ENCODE measurements at regions not wholly inside any gene's neighbourhood (a gene's known extent, or its start where the extent isn't known, plus 50 kb on each side); places are given as distances from the start of the nearest gene placed in this dataset.

- Histone ChIP-seq H3K4me3 (ENCODE audit: low read depth in 1 of 3, low read length in 3 of 3) (no peak overlapping the region), H3K27me3 (ENCODE audit: control insufficient read depth in 4 of 4, insufficient read depth in 4 of 4, low read length in 3 of 4) (no peaks in the 10 kb centered on the region), H3K4me1 (ENCODE audit: control insufficient read depth in 4 of 4, insufficient read depth in 4 of 4, low read length in 3 of 4) (no peaks in the 10 kb centered on the region), H3K27ac (ENCODE audit: low read depth in 1 of 2, low read length in 2 of 2) (no peak overlapping the region), H3K9ac (ENCODE audit: low read depth in 1 of 2, low read length in 2 of 2) (no peak overlapping the region), H3K36me3 (ENCODE audit: control insufficient read depth in 4 of 4, insufficient read depth in 3 of 4, low read depth in 1 of 4, low read length in 3 of 4) (no peaks in the 10 kb centered on the region), H3K9me3 (ENCODE audit: control insufficient read depth in 4 of 4, low read length in 3 of 4) (no peaks in the 10 kb centered on the region)
- DNase-seq (ENCODE audit: low spot score), result no peak
- no peak for TF ChIP-seq FOXA1 (IDR thresholded peaks at IDR 0.05)
- TF ChIP-seq ATF3 (IDR thresholded peaks at IDR 0.05), result no peak
- no peak for TF ChIP-seq CTCF (IDR thresholded peaks at IDR 0.05; ENCODE audit: low read depth, low read length, missing input control)
- WGBS, result 92% methylated on average over 4 of the region's 4 CpGs
These were observed 611.7 kb downstream of the LMO4 start for GRCh38 chr1:87940421-87940820.

- no peak for DNase-seq (ENCODE audit: low spot score)
- Histone ChIP-seq H3K4me1 (ENCODE audit: control insufficient read depth in 4 of 4, insufficient read depth in 4 of 4, low read length in 3 of 4) (no peaks in the 10 kb centered on the region), H3K27me3 (ENCODE audit: control insufficient read depth in 4 of 4, insufficient read depth in 4 of 4, low read length in 3 of 4) (no peaks in the 10 kb centered on the region), H3K36me3 (ENCODE audit: control insufficient read depth in 4 of 4, insufficient read depth in 3 of 4, low read depth in 1 of 4, low read length in 3 of 4) (no peaks in the 10 kb centered on the region), H3K4me3 (ENCODE audit: low read depth in 1 of 3, low read length in 3 of 3) (no peak overlapping the region), H3K9ac (ENCODE audit: low read depth in 1 of 2, low read length in 2 of 2) (no peak overlapping the region), H3K27ac (ENCODE audit: low read depth in 1 of 2, low read length in 2 of 2) (no peak overlapping the region), H3K9me3 (ENCODE audit: control insufficient read depth in 4 of 4, low read length in 3 of 4) (no peaks in the 10 kb centered on the region)
- WGBS, result 16% methylated on average over 1 of the region's 1 CpG
- TF ChIP-seq FOXA2 (IDR thresholded peaks at IDR 0.05) (no peak), FOXA1 (IDR thresholded peaks at IDR 0.05) (no peak), GABPA (IDR thresholded peaks at IDR 0.05 in 1 of 2, conservative IDR thresholded peaks at IDR 0.05 in 1 of 2) (no peak), NR2F2 (IDR thresholded peaks at IDR 0.05) (no peak), EGR1 (IDR thresholded peaks at IDR 0.05; ENCODE audit: low read depth in 2 of 2) (no peak), ZBTB33 (IDR thresholded peaks at IDR 0.05) (no peak), RAD21 (IDR thresholded peaks at IDR 0.05) (no peak), HNF4A (conservative IDR thresholded peaks at IDR 0.05) (no peak)
These were observed 612.8 kb downstream of the LMO4 start for GRCh38 chr1:87941337-87941946.

- DNase-seq (ENCODE audit: low spot score), result no peak
- no peak overlapping the region for H3K27ac ChIP-seq (ENCODE audit: low read depth in 1 of 2, low read length in 2 of 2)
- no peaks in the 10 kb centered on the region for H3K27me3 ChIP-seq (ENCODE audit: control insufficient read depth in 4 of 4, insufficient read depth in 4 of 4, low read length in 3 of 4)
- H3K4me3 ChIP-seq (ENCODE audit: low read depth in 1 of 3, low read length in 3 of 3), result no peak overlapping the region
- H3K9ac ChIP-seq (ENCODE audit: low read depth in 1 of 2, low read length in 2 of 2), result no peak overlapping the region
- H3K36me3 ChIP-seq (ENCODE audit: control insufficient read depth in 4 of 4, insufficient read depth in 3 of 4, low read depth in 1 of 4, low read length in 3 of 4), result no peaks in the 10 kb centered on the region
- WGBS, result 67% methylated on average over 1 of the region's 1 CpG
- H3K9me3 ChIP-seq (ENCODE audit: control insufficient read depth in 4 of 4, low read length in 3 of 4), result no peaks in the 10 kb centered on the region
- no peaks in the 10 kb centered on the region for H3K4me1 ChIP-seq (ENCODE audit: control insufficient read depth in 4 of 4, insufficient read depth in 4 of 4, low read length in 3 of 4)
- no peak for TF ChIP-seq HNF4A (conservative IDR thresholded peaks at IDR 0.05)
- no peak for TF ChIP-seq CTCF (IDR thresholded peaks at IDR 0.05; ENCODE audit: low read depth, low read length, missing input control)
- no peak for TF ChIP-seq YY1 (IDR thresholded peaks at IDR 0.05)
- no peak for TF ChIP-seq TAF1 (conservative IDR thresholded peaks at IDR 0.05)
- no peak for TF ChIP-seq RAD21 (IDR thresholded peaks at IDR 0.05)
- no peak for TF ChIP-seq HNF4G (IDR thresholded peaks at IDR 0.05)
- TF ChIP-seq FOXA2 (IDR thresholded peaks at IDR 0.05), result no peak
- no peak for TF ChIP-seq ZBTB33 (IDR thresholded peaks at IDR 0.05)
- TF ChIP-seq SP1 (IDR thresholded peaks at IDR 0.05), result no peak
- TF ChIP-seq RXRA (IDR thresholded peaks at IDR 0.05), result no peak
- TF ChIP-seq ATF3 (IDR thresholded peaks at IDR 0.05), result no peak
- TF ChIP-seq EGR1 (IDR thresholded peaks at IDR 0.05; ENCODE audit: low read depth in 2 of 2), result no peak
- no peak for TF ChIP-seq GABPA (IDR thresholded peaks at IDR 0.05 in 1 of 2, conservative IDR thresholded peaks at IDR 0.05 in 1 of 2)
These were observed 613.5 kb downstream of the LMO4 start for GRCh38 chr1:87942165-87942564.
